Liver (tissue), 8 donors: ENCODE measurements at regions not wholly inside any gene's neighbourhood (a gene's known extent, or its start where the extent isn't known, plus 50 kb on each side); places are given as distances from the start of the nearest gene placed in this dataset.

Source experiments
- DNase-seq: peaks from one replicate; pipeline ENCODE4 v3.0.0-alpha.2; 2017; ENCODE audit warnings: low spot score
- H3K27ac ChIP-seq, 2 donors: one replicate each; pipeline ENCODE4 v1.7.0; 2013; ENCODE audit warnings: inconsistent platforms in 2 of 2, low read length in 2 of 2, control low read depth in 1 of 2, low read depth in 1 of 2, mild to moderate bottlenecking in 1 of 2
- H3K27me3 ChIP-seq, 4 donors: one replicate each; pipeline versions ENCODE4 v1.6.1 to v1.7.0; 2013; ENCODE audit warnings: low read length in 3 of 4, inconsistent platforms in 1 of 4, mild to moderate bottlenecking in 1 of 4, moderate library complexity in 1 of 4; ENCODE audit not compliant: control insufficient read depth in 4 of 4, insufficient read depth in 4 of 4
- H3K36me3 ChIP-seq, 4 donors: one replicate each; pipeline versions ENCODE4 v1.6.1 to v1.7.0; 2013; ENCODE audit warnings: low read length in 3 of 4, mild to moderate bottlenecking in 3 of 4, low read depth in 1 of 4, moderate library complexity in 1 of 4; ENCODE audit not compliant: control insufficient read depth in 4 of 4, insufficient read depth in 3 of 4
- H3K4me1 ChIP-seq, 4 donors: one replicate each; pipeline versions ENCODE4 v1.6.1 to v1.7.0; 2013; ENCODE audit warnings: low read length in 3 of 4, mild to moderate bottlenecking in 3 of 4, moderate library complexity in 1 of 4; ENCODE audit not compliant: control insufficient read depth in 4 of 4, insufficient read depth in 4 of 4
- H3K4me3 ChIP-seq, 3 donors: one replicate each; pipeline versions ENCODE4 v1.6.1 to v1.7.0; 2013; ENCODE audit warnings: low read length in 3 of 3, control low read depth in 1 of 3, low read depth in 1 of 3, mild to moderate bottlenecking in 1 of 3
- H3K9ac ChIP-seq, 2 donors: one replicate each; pipeline ENCODE4 v1.7.0; 2013; ENCODE audit warnings: low read length in 2 of 2, mild to moderate bottlenecking in 2 of 2, moderate library complexity in 2 of 2, control low read depth in 1 of 2, low read depth in 1 of 2
- H3K9me3 ChIP-seq, 4 donors: one replicate each; pipeline versions ENCODE4 v1.6.1 to v1.7.0; 2013; ENCODE audit warnings: low read length in 3 of 4; ENCODE audit not compliant: control insufficient read depth in 4 of 4
- ATF3 ChIP-seq: IDR thresholded peaks from 2 replicates; pipeline ENCODE4 v1.6.1; 2016; ENCODE audit warnings: antibody characterized with exemption
- EGR1 ChIP-seq, 2 donors: IDR thresholded peaks; 2 replicates each; pipeline ENCODE4 v1.6.1; 2016 to 2018; ENCODE audit warnings: antibody characterized with exemption in 2 of 2, low read depth in 2 of 2
- FOXA1 ChIP-seq: IDR thresholded peaks from 2 replicates; pipeline ENCODE4 v1.6.1; 2016; ENCODE audit warnings: antibody characterized with exemption
- FOXA2 ChIP-seq: IDR thresholded peaks from 2 replicates; pipeline ENCODE4 v1.6.1; 2016; ENCODE audit warnings: antibody characterized with exemption
- GABPA ChIP-seq, 2 donors: IDR thresholded peaks in 1 of 2; conservative IDR thresholded peaks in 1 of 2; 2 replicates each; pipeline ENCODE4 v1.6.1; 2016; ENCODE audit warnings: antibody characterized with exemption in 2 of 2, mild to moderate bottlenecking in 1 of 2, moderate library complexity in 1 of 2
- HNF4A ChIP-seq, 2 donors: conservative IDR thresholded peaks; 2 replicates each; pipeline ENCODE4 v1.6.1; 2016; ENCODE audit warnings: antibody characterized with exemption in 2 of 2, mild to moderate bottlenecking in 2 of 2
- HNF4G ChIP-seq: IDR thresholded peaks from 2 replicates; pipeline ENCODE4 v1.6.1; 2016; ENCODE audit warnings: antibody characterized with exemption
- JUND ChIP-seq, 2 donors: IDR thresholded peaks; 2 replicates each; pipeline ENCODE4 v1.6.1; 2016; ENCODE audit warnings: antibody characterized with exemption in 2 of 2
- NR2F2 ChIP-seq: IDR thresholded peaks from 2 replicates; pipeline ENCODE4 v1.6.1; 2016; ENCODE audit warnings: antibody characterized with exemption
- RAD21 ChIP-seq, 2 donors: IDR thresholded peaks; 2 replicates each; pipeline ENCODE4 v1.6.1; 2016; ENCODE audit warnings: antibody characterized with exemption in 2 of 2, mild to moderate bottlenecking in 2 of 2
- REST ChIP-seq: IDR thresholded peaks from 2 replicates; pipeline ENCODE4 v1.6.1; 2016; ENCODE audit warnings: antibody characterized with exemption, mild to moderate bottlenecking
- RXRA ChIP-seq, 2 donors: IDR thresholded peaks; 2 replicates each; pipeline ENCODE4 v1.6.1; 2017 to 2018; ENCODE audit warnings: antibody characterized with exemption in 2 of 2, mild to moderate bottlenecking in 1 of 2
- SP1 ChIP-seq: IDR thresholded peaks from 2 replicates; pipeline ENCODE4 v1.6.1; 2018; ENCODE audit warnings: antibody characterized with exemption, mild to moderate bottlenecking
- TAF1 ChIP-seq: conservative IDR thresholded peaks from 2 replicates; pipeline ENCODE4 v1.6.1; 2016; ENCODE audit warnings: antibody characterized with exemption, mild to moderate bottlenecking
- YY1 ChIP-seq: IDR thresholded peaks from 2 replicates; pipeline ENCODE4 v1.6.1; 2016; ENCODE audit warnings: antibody characterized with exemption, mild to moderate bottlenecking
- WGBS: extraction: QIAGEN DNeasy Blood & Tissue Kit; methylation state at CpG from one replicate; pipeline ENCODE4 v1.1.7; 2013; 5-methylcytosine and 5-hydroxymethylcytosine counted together
- TF ChIP-seq, protein P1 (sequence below): IDR thresholded peaks from 2 replicates; pipeline ENCODE4 v1.6.1; 2016; ENCODE audit warnings: antibody characterized with exemption
- TF ChIP-seq, protein P2 (sequence below): IDR thresholded peaks from 2 replicates; pipeline ENCODE4 v1.6.1; 2016; ENCODE audit warnings: antibody characterized with exemption
- TF ChIP-seq, protein P3 (sequence below): fragments of 150-350 bp; IDR thresholded peaks from 2 replicates; pipeline ENCODE4 v1.5.1; 2017; ENCODE audit warnings: improper control_type of control experiment, low read depth, low read length; ENCODE audit not compliant: missing input control
- donor health status: healthy.
- donor health status: healthy.
- donor health status: healthy.
- donor health status: healthy.
- donor health status: healthy.

DNA sequence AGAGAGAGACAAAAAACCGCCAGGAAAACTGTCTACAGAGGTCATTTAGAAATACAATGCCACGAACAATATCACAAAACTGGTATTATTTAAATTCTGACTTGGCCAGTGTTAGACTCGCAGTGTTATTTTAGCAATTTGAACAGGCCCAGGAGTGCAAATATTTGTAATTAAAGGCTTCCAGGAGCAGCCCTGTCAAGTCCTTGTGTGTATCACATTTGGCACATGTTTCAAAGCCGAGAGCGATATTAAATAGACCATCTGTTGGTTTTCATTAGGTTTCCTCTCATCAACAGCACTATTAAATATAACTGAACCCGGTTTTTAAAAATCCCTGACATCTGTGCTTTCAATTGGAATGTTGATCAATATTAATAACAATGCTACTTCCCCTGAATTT is 656.9 kb downstream of the TSN start:
- peaks cover 0 to 2% (median under 1%) of the 10 kb centered on the region in 4 donors for H3K27me3 ChIP-seq
- no peak for DNase-seq
- no peak overlapping the region for H3K27ac ChIP-seq
- H3K9ac ChIP-seq: no peak overlapping the region
- H3K9me3 ChIP-seq: no peaks in the 10 kb centered on the region
- H3K36me3 ChIP-seq: no peaks in the 10 kb centered on the region
- H3K4me3 ChIP-seq: no peak overlapping the region
- H3K4me1 ChIP-seq: no peaks in the 10 kb centered on the region
- 83% methylated on average over 6 of the region's 6 CpGs for WGBS
- TF ChIP-seq HNF4A (conservative IDR thresholded peaks at IDR 0.05): no peak
- TF ChIP-seq, protein P1, sequence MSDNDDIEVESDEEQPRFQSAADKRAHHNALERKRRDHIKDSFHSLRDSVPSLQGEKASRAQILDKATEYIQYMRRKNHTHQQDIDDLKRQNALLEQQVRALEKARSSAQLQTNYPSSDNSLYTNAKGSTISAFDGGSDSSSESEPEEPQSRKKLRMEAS: no peak
- TF ChIP-seq, protein P2, sequence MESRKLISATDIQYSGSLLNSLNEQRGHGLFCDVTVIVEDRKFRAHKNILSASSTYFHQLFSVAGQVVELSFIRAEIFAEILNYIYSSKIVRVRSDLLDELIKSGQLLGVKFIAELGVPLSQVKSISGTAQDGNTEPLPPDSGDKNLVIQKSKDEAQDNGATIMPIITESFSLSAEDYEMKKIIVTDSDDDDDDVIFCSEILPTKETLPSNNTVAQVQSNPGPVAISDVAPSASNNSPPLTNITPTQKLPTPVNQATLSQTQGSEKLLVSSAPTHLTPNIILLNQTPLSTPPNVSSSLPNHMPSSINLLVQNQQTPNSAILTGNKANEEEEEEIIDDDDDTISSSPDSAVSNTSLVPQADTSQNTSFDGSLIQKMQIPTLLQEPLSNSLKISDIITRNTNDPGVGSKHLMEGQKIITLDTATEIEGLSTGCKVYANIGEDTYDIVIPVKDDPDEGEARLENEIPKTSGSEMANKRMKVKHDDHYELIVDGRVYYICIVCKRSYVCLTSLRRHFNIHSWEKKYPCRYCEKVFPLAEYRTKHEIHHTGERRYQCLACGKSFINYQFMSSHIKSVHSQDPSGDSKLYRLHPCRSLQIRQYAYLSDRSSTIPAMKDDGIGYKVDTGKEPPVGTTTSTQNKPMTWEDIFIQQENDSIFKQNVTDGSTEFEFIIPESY: no peak
- no peak for TF ChIP-seq RXRA (IDR thresholded peaks at IDR 0.05)
- no peak for TF ChIP-seq GABPA (IDR thresholded peaks at IDR 0.05 in 1 of 2, conservative IDR thresholded peaks at IDR 0.05 in 1 of 2)
- TF ChIP-seq NR2F2: no peak
- TF ChIP-seq TAF1: no peak
- TF ChIP-seq SP1: no peak
- TF ChIP-seq, protein P3, sequence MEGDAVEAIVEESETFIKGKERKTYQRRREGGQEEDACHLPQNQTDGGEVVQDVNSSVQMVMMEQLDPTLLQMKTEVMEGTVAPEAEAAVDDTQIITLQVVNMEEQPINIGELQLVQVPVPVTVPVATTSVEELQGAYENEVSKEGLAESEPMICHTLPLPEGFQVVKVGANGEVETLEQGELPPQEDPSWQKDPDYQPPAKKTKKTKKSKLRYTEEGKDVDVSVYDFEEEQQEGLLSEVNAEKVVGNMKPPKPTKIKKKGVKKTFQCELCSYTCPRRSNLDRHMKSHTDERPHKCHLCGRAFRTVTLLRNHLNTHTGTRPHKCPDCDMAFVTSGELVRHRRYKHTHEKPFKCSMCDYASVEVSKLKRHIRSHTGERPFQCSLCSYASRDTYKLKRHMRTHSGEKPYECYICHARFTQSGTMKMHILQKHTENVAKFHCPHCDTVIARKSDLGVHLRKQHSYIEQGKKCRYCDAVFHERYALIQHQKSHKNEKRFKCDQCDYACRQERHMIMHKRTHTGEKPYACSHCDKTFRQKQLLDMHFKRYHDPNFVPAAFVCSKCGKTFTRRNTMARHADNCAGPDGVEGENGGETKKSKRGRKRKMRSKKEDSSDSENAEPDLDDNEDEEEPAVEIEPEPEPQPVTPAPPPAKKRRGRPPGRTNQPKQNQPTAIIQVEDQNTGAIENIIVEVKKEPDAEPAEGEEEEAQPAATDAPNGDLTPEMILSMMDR: no peak
- TF ChIP-seq HNF4G: no peak
- TF ChIP-seq JUND (IDR thresholded peaks at IDR 0.05): no peak
- no peak for TF ChIP-seq RAD21 (IDR thresholded peaks at IDR 0.05)
- TF ChIP-seq YY1: no peak
- TF ChIP-seq REST: no peak

DNA sequence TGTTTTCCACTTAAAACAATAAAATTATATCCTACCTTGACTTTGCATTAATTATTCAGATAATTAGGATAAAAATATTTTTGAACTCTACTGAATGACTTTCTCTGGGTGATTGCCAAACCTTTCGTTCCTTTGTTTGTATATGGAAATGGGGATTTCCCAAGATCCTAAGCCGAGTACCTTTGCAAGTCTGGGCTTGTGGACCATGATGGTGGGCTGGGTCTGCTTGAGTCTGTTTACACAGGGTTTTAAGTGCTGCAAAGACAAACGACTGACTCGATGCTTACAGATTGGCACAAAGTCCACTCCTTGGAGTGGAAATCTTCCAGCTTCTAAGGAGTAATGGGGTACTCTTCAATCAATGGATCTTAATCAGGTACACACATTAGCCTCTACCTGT is 659.5 kb downstream of the TSN start:
- no peak for DNase-seq
- Histone ChIP-seq H3K4me3 (no peak overlapping the region), H3K27ac (no peak overlapping the region), H3K36me3 (no peaks in the 10 kb centered on the region), H3K4me1 (no peaks in the 10 kb centered on the region), H3K9ac (no peak overlapping the region), H3K27me3 (peaks cover 0 to 2% (median 0%) of the 10 kb centered on the region in 4 donors), H3K9me3 (no peaks in the 10 kb centered on the region)
- 22% methylated on average over 4 of the region's 4 CpGs for WGBS
- TF ChIP-seq REST (no peak), YY1 (no peak), RAD21 (IDR thresholded peaks at IDR 0.05) (no peak), ATF3 (no peak), RXRA (IDR thresholded peaks at IDR 0.05) (no peak), JUND (IDR thresholded peaks at IDR 0.05) (no peak), GABPA (IDR thresholded peaks at IDR 0.05 in 1 of 2, conservative IDR thresholded peaks at IDR 0.05 in 1 of 2) (no peak), FOXA1 (no peak), TAF1 (no peak), HNF4A (conservative IDR thresholded peaks at IDR 0.05) (no peak), SP1 (no peak), EGR1 (IDR thresholded peaks at IDR 0.05; ENCODE audit: low read depth in 2 of 2) (no peak), NR2F2 (no peak), FOXA2 (no peak)
- TF ChIP-seq, protein P3: no peak
- TF ChIP-seq, protein P1: no peak
